Astrocyte of the cerebellum (primary cell): ENCODE measurements at regions not wholly inside any gene's neighbourhood (a gene's known extent, or its start where the extent isn't known, plus 50 kb on each side); places are given as distances from the start of the nearest gene placed in this dataset.

Experiments
- DNase-seq: peaks from one replicate; pipeline ENCODE4 v3.0.0-alpha.2; 2011; ENCODE audit warnings: low read depth
- H3K4me3 ChIP-seq: 2 replicates; pipeline ENCODE4 v1.5.1; 2011; ENCODE audit warnings: mild to moderate bottlenecking, low read depth, low read length, moderate library complexity
- in situ Hi-C: cut with HindIII; loops from 2 replicates; pipeline ENCODE4 v1.10.0; 2017; ENCODE audit warnings: low sequenced_read_pairs
- TF ChIP-seq, protein P1 (sequence below): IDR thresholded peaks from 2 replicates; pipeline ENCODE4 v1.5.1; 2012; ENCODE audit warnings: low read length, low read depth, moderate library complexity, mild to moderate bottlenecking; ENCODE audit errors: missing control alignments

DNA sequence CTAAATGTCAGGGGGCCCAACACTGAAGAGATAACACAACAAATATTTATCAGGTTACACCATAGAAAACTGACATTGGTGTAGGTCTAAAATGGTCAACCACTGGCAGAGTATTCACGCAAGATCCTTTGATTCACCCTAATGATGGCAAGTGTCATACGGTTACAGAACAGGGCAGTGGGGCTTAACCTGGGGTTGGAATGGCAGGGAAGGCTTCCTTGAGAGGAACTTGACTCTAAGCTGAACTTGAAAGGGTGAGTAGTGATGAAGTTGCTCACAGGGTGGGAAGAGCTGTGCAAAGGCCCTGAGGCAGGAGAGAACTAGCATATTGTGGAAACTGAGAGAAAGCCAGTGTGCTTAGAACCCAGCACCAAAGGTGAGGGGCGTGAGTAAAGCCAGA, 97.1 kb upstream of the MVB12B start:
- no peak overlapping the region for H3K4me3 ChIP-seq
- TF ChIP-seq, protein P1, sequence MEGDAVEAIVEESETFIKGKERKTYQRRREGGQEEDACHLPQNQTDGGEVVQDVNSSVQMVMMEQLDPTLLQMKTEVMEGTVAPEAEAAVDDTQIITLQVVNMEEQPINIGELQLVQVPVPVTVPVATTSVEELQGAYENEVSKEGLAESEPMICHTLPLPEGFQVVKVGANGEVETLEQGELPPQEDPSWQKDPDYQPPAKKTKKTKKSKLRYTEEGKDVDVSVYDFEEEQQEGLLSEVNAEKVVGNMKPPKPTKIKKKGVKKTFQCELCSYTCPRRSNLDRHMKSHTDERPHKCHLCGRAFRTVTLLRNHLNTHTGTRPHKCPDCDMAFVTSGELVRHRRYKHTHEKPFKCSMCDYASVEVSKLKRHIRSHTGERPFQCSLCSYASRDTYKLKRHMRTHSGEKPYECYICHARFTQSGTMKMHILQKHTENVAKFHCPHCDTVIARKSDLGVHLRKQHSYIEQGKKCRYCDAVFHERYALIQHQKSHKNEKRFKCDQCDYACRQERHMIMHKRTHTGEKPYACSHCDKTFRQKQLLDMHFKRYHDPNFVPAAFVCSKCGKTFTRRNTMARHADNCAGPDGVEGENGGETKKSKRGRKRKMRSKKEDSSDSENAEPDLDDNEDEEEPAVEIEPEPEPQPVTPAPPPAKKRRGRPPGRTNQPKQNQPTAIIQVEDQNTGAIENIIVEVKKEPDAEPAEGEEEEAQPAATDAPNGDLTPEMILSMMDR: no peak
- DNase-seq: no peak
- in situ Hi-C loops: no loop called here

DNA sequence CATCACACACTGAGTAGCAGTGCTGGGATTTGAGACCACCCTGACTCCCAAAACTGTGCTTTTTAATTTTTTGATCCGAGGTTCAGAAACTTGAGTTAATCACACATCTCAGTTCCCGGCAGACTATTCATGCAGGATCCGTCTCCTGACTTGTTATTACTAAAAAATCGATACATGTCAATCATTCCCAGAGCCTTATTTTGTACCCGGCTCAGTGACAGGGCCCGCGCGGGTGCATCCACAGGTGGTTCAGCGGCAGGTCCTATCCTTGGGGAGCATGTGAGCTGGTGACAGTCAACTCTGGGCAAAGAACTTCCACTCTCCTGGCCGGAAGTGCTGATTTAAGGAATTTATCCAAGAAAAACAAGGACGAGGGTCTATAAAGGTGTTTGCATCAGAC, 95.9 kb upstream of the MVB12B start:
- in situ Hi-C loops: no loop called here
- no peak for DNase-seq
- TF ChIP-seq, protein P1: no peak
- H3K4me3 ChIP-seq: no peak overlapping the region

GRCh38 chr9:126232461-126232860, 94.2 kb upstream of the MVB12B start:
- in situ Hi-C loops: no loop called here
- H3K4me3 ChIP-seq: no peak overlapping the region
- TF ChIP-seq, protein P1: no peak
- no peak for DNase-seq

DNA sequence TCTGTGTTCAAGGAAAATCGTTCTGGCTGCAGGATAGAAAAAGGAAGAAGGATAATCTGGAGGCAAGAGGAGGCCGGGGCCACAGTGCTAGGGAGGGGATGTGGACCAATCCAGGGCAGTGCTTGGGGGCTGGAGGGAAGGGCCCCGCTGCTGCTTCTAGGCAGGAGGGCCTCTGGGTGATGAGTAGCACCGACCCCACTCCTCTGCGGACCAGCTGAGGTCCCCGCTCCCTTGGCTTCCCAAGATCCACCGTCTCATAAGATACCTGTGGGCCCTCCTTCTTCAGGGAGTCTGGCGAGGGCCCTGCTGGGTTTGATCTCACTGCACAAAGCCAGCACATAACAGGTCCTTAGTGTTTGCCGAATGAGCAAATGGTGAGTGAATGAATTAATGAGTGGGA, 93.5 kb upstream of the MVB12B start:
- H3K4me3 ChIP-seq: no peak overlapping the region
- in situ Hi-C loops: no loop called here
- TF ChIP-seq, protein P1: no peak
- DNase-seq: no peak

GRCh38 chr9:126233913-126234525, 92.6 kb upstream of the MVB12B start:
- no peak for DNase-seq
- in situ Hi-C loops: no loop called here
- TF ChIP-seq, protein P1: no peak
- no peak overlapping the region for H3K4me3 ChIP-seq

DNA sequence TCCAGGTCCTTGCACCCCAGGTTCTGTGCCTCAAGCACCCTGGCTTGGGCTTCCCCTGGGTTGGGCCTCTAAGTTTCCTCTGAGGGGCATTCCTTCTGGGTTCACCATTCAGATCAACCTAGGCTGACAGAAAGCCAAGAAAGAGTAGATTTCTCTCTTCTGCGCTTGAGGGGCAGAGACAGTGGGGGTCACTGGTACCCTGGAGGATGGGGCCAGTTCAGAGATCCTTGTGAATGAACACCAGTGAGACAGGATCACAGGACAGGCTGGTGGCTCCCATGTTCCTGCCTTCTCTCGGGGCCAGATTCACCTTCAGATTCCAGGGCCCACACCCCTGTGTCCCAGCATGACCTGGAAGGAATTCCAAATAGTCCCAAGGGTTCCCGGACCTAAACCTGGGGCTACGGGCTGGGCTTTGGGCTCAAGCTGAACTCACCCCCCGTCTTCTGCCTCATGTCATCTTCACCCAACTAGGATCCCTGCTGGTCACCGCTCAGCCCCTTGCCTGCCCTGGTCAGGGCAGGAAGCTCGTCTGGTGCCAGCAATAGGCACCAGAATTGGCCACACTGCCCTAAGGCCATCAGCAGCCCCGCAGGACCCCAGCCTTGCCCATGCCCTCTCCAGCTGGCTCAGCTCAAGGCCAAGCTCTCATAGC, 91.8 kb upstream of the MVB12B start:
- no peak overlapping the region for H3K4me3 ChIP-seq
- in situ Hi-C loops: no loop called here
- TF ChIP-seq, protein P1: no peak
- no peak for DNase-seq
